Natural killer cell (primary cell): ENCODE measurements at regions not wholly inside any gene's neighbourhood (a gene's known extent, or its start where the extent isn't known, plus 50 kb on each side); places are given as distances from the start of the nearest gene placed in this dataset.

Source experiments
- ATAC-seq, 3 donors: fragments of 150-1000 bp in 2 of 3; fragments of 200-7000 bp in 1 of 3; cut with Tn5 transposase; 1 replicate in 1 of 3; 2 replicates in 2 of 3; pipeline ENCODE4 v1.10.0; 2021; ENCODE audit warnings: mild to moderate bottlenecking in 2 of 3, moderate library complexity in 2 of 3
- DNase-seq, 2 donors: peaks; one replicate each; pipeline versions ENCODE4 v3.0.0 to v3.0.0-alpha.2; 2013 to 2021; ENCODE audit warnings: mixed read lengths in 1 of 2
- H3K27ac ChIP-seq: one replicate; pipeline ENCODE4 v1.5.1; 2013; ENCODE audit warnings: mild to moderate bottlenecking, low read length
- H3K27me3 ChIP-seq: one replicate; pipeline ENCODE4 v1.6.1; 2013; ENCODE audit warnings: low read length; ENCODE audit not compliant: control insufficient read depth, insufficient read depth
- H3K36me3 ChIP-seq: one replicate; pipeline ENCODE4 v1.6.1; 2013; ENCODE audit warnings: low read length; ENCODE audit not compliant: control insufficient read depth, insufficient read depth
- H3K4me1 ChIP-seq: one replicate; pipeline ENCODE4 v1.6.1; 2013; ENCODE audit warnings: low read length; ENCODE audit not compliant: control insufficient read depth, insufficient read depth
- H3K4me3 ChIP-seq: one replicate; pipeline ENCODE4 v1.5.1; 2013; ENCODE audit warnings: low read length
- H3K9me3 ChIP-seq: one replicate; pipeline ENCODE4 v1.6.1; 2013; ENCODE audit warnings: low read length; ENCODE audit not compliant: control insufficient read depth, insufficient read depth
- H3K27ac Mint-ChIP-seq, 2 donors: one replicate each; pipeline ENCODE4 v1.8.0; 2022; ENCODE audit warnings: mild to moderate bottlenecking in 2 of 2, mixed read lengths in 2 of 2, moderate library complexity in 1 of 2
- H3K27me3 Mint-ChIP-seq, 2 donors: one replicate each; pipeline ENCODE4 v1.8.0; 2022; ENCODE audit warnings: low read depth in 2 of 2, mixed read lengths in 2 of 2
- H3K36me3 Mint-ChIP-seq: one replicate; pipeline ENCODE4 v1.8.0; 2022; ENCODE audit warnings: mixed read lengths
- H3K4me1 Mint-ChIP-seq, 2 donors: one replicate each; pipeline ENCODE4 v1.8.0; 2022; ENCODE audit warnings: mixed read lengths in 2 of 2
- H3K4me3 Mint-ChIP-seq: one replicate; pipeline ENCODE4 v1.8.0; 2022; ENCODE audit warnings: mild to moderate bottlenecking, moderate library complexity, mixed read lengths
- H3K9me3 Mint-ChIP-seq, 2 donors: one replicate each; pipeline ENCODE4 v1.8.0; 2022; ENCODE audit warnings: mixed read lengths in 2 of 2
- CTCF ChIP-seq: fragments of 200-600 bp; IDR thresholded peaks from one replicate; pipeline ENCODE4 v1.8.0; 2022; ENCODE audit warnings: antibody characterized with exemption
- WGBS: methylation state at CpG from one replicate; pipeline ENCODE4 v1.1.7; 2013; ENCODE audit warnings: missing lambda C conversion rate; ENCODE audit not compliant: insufficient coverage; 5-methylcytosine and 5-hydroxymethylcytosine counted together
- intact Hi-C: fragments of 100-400 bp; cut with micrococcal nuclease; formaldehyde crosslinking; loops from one replicate; pipeline ENCODE4 v1.14.2; 2022

DNA sequence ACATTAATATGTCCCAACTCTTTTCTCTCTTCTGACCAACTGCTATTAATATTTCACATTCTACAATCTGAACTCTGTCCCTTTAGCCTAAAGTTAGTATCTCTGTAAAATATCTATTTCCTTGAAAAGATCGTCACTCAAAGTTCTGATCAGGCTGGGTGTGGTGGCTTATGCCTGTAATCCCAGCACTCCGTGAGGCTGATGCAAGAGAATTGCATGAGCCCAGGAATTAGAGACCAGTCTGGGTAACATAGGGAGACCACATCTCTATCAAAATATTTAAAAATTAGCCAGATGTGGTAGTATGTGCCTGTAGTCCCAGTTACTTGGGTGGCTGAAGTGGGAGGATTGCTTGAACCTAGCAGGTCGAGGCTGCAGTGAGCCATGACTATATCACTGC lies 695.6 kb downstream of the MCTP2 start:
- H3K9me3 ChIP-seq, result no peaks in the 10 kb centered on the region
- peaks cover 5 to 7% of the 10 kb centered on the region in 2 donors for H3K27me3 Mint-ChIP-seq
- ATAC-seq (no peak), DNase-seq (no peak)
- peaks cover 3% of the 10 kb centered on the region in 2 donors for H3K9me3 Mint-ChIP-seq
- H3K27ac ChIP-seq, result no peak overlapping the region
- no peaks in the 10 kb centered on the region for H3K4me1 ChIP-seq
- H3K36me3 ChIP-seq, result no peaks in the 10 kb centered on the region
- WGBS, result 92% methylated on average over 3 of the region's 3 CpGs
- no peak overlapping the region for H3K27ac Mint-ChIP-seq
- TF ChIP-seq CTCF, result no peak
- intact Hi-C loops, result no loop called here
- H3K4me3 Mint-ChIP-seq, result no peak overlapping the region
- H3K36me3 Mint-ChIP-seq, result no peaks in the 10 kb centered on the region
- no peak overlapping the region for H3K4me3 ChIP-seq
- no peaks in the 10 kb centered on the region for H3K27me3 ChIP-seq
- H3K4me1 Mint-ChIP-seq, result no peaks in the 10 kb centered on the region

GRCh38 chr15:94929282-94929681 lies 697.9 kb downstream of the MCTP2 start:
- Histone ChIP-seq H3K4me3 (no peak overlapping the region), H3K27ac (no peak overlapping the region), H3K9me3 (peaks cover 4% of the 10 kb centered on the region), H3K27me3 (no peaks in the 10 kb centered on the region), H3K4me1 (no peaks in the 10 kb centered on the region), H3K36me3 (no peaks in the 10 kb centered on the region)
- WGBS, result 84% methylated on average over 3 of the region's 3 CpGs
- no peak for ATAC-seq
- no peak for TF ChIP-seq CTCF
- Mint-ChIP-seq H3K27me3 (peaks cover 5 to 7% of the 10 kb centered on the region in 2 donors), H3K27ac (no peak overlapping the region), H3K4me1 (no peaks in the 10 kb centered on the region), H3K9me3 (peaks cover 3% of the 10 kb centered on the region in 2 donors), H3K4me3 (no peak overlapping the region), H3K36me3 (no peaks in the 10 kb centered on the region)
- intact Hi-C loops, result no loop called here
- DNase-seq, result no peak

DNA sequence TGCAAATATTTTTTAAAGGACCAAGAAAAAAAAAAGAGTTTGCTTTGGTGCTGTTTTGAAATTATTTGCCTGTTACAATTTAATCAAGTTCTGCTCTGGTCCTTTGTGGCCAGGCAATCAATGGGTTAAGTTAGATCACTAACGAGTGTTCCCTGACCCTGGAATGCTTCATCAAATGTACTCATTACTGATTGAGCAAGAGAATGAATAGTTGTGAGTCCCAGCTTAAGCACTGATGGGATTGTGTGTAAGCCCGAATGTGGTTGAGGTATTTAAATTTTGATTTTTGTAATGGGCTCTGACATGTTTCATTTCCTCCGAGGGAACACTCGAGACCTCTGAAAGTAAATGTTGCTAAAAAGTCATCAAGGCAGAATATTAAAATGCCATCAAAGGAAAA lies 699.1 kb downstream of the MCTP2 start:
- H3K4me1 Mint-ChIP-seq, result no peaks in the 10 kb centered on the region
- no peak overlapping the region for H3K4me3 Mint-ChIP-seq
- peaks cover 3% of the 10 kb centered on the region in 2 donors for H3K9me3 Mint-ChIP-seq
- Histone ChIP-seq H3K27me3 (no peaks in the 10 kb centered on the region), H3K27ac (no peak overlapping the region), H3K4me3 (no peak overlapping the region), H3K9me3 (peaks cover 4% of the 10 kb centered on the region), H3K36me3 (no peaks in the 10 kb centered on the region), H3K4me1 (no peaks in the 10 kb centered on the region)
- H3K27ac Mint-ChIP-seq, result no peak overlapping the region
- intact Hi-C loops, result no loop called here
- DNase-seq (no peak), ATAC-seq (no peak)
- 71% methylated on average over 4 of the region's 4 CpGs for WGBS
- H3K36me3 Mint-ChIP-seq, result no peaks in the 10 kb centered on the region
- no peak for TF ChIP-seq CTCF
- H3K27me3 Mint-ChIP-seq, result peaks cover 5 to 7% of the 10 kb centered on the region in 2 donors

GRCh38 chr15:94930960-94931359 lies 699.6 kb downstream of the MCTP2 start:
- intact Hi-C loops, result no loop called here
- Histone ChIP-seq H3K27me3 (no peaks in the 10 kb centered on the region), H3K9me3 (peaks cover 4% of the 10 kb centered on the region), H3K36me3 (no peaks in the 10 kb centered on the region), H3K4me3 (no peak overlapping the region), H3K4me1 (no peaks in the 10 kb centered on the region), H3K27ac (no peak overlapping the region)
- H3K27ac Mint-ChIP-seq, result no peak overlapping the region
- WGBS, result 0% methylated on average over 1 of the region's 4 CpGs
- H3K36me3 Mint-ChIP-seq, result no peaks in the 10 kb centered on the region
- peaks cover 5 to 7% of the 10 kb centered on the region in 2 donors for H3K27me3 Mint-ChIP-seq
- TF ChIP-seq CTCF, result no peak
- DNase-seq (no peak), ATAC-seq (no peak)
- H3K4me3 Mint-ChIP-seq, result no peak overlapping the region
- H3K9me3 Mint-ChIP-seq, result peaks cover 0 to 3% of the 10 kb centered on the region in 2 donors
- no peaks in the 10 kb centered on the region for H3K4me1 Mint-ChIP-seq
